NCI-H2081 treated with DMSO at 0.1 percent for 48 hours (cell line): ENCODE measurements at regions not wholly inside any gene's neighbourhood (a gene's known extent, or its start where the extent isn't known, plus 50 kb on each side); places are given as distances from the start of the nearest gene placed in this dataset.
"Not testable (repeated sequence)": the region's sequence is repeated elsewhere in the genome, so short reads cannot be mapped to it uniquely, and the experiment has no call there.

Source experiments
- DNase-seq: peaks from one replicate; lab custom pipeline; 2025; lab: John Stamatoyannopoulos, UW

DNA sequence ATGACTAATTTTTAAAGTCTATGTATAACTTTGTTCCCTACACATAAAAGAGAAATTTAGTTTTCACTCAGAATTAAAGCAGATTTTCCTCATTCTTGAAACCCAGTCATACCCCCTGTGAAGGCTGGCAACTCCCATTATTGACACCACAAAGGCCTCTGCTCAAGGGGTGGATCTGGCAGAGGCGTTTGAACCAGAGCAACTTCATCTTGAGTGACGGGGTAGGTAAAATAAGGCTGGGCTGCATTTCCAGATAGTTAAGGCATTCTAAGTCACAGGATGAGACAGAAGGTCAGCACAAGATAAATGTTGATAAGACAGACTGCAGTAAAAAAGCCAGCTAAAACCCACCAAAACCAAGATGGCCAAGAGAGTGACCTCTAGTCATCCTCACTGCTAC is 177.2 kb upstream of the OR13F1 start:
- DNase-seq = no peak

DNA sequence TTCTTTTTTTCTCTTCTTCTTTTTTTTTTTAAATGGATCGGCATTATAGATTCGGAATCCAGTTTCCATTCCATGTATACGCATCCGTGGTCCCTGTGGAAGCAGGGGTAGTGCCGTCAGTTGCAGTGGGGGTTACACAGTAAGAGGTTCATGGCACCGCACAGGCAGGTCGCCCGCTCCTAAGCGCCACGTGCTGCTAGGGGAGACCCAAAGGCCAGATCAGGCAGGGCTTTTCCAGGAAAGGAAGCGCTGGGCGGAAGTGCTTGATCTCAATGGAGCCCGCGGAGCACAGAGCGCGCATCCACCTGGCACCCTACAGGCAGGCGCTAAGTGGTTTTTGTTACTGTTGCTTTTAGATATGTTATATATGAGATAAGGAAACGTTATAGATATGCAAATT is 174.8 kb upstream of the OR13F1 start:
- no peak for DNase-seq

DNA sequence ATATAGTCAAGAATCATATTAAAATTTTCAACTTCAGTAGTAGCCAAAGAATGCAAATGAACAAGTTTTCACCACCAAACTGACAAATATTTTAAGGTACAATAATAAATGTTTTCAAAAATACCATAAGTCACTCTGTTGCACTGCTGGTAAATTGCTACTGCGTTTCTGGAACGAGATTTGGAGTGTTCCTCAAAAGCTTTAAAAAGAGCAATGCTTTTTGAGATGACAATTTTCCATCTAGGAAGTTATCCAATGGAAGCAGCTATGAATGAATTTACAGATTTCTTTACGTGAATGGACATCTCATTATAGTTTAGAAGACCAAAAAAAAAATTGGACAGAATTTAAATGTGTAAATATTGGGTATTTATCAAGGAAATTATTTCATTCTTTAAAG is 173.2 kb upstream of the OR13F1 start:
- DNase-seq = no peak

DNA sequence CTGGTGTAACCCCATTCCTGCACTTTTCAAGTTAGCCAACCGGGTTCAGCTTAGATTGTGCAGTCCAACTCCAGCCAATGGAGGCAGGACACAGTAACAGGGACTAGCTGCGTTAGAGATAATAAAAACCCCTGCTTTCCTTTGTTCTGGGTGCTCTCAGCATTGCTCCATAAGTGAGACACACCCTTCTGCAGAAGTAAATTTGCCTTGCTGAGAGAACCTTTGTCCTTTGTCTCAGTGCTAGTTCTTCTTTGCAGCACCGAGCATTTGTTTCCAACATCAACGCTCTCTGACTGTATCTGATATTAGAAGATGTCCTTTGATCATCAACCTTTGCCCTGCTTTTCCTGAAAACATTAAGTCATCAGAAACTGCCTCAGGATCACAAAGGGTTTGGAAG is 169.5 kb upstream of the OR13F1 start:
- no peak for DNase-seq

DNA sequence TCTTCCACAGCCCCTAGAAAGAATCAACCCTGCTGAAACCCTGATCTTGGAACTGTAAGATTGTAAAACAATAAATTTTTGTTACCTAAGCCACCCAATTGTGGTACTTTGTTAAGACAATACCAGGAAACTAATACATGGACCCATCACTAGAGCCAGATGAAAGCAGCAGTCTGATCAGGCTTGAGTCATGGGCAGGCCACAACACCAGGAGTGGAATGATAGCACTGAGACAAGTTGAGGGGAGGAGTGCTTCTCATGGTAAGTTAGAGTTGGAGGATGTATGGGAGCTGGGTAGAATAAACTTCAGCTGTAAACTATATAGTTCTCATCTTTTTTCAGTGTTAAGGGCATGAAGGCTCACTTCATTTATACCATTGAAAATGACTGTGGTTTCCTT is 164.4 kb upstream of the OR13F1 start:
- DNase-seq = no peak

DNA sequence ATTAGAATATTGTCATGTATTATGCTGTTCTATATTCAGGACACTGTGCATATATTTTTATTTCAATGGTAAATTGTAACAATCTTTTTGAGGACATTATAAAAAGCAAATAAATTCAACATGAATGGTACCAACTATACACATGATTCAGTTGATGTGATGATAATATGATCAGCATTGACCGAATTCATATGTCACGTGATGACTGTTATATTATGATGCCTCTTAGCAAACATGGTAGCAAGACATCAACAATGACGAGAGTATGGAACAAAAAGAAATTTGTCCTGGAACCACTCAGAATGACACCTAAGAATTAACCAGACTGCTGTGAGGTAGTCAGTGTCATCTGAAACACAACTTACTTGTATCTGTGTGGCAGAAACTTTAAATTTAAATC is 161.5 kb upstream of the OR13F1 start:
- no peak for DNase-seq

DNA sequence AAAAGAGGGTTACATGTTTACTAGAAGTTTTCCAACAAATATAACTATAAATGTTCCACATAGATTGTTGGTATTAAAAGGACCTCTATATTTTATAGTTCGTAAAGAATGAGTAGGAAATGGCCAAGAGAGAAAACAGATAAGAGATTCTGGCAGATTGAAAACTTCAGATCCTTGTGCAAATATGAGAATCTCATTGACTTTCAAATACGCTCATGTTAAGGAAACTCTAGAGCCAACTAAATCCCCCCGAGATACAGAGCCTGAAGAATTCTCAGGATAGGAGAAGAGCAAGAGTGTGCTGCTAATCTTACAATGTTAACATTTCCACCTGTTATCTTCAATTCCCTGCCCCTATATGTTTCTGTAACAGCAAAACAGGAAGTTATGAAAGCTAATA is 159.0 kb upstream of the OR13F1 start:
- no peak for DNase-seq

DNA sequence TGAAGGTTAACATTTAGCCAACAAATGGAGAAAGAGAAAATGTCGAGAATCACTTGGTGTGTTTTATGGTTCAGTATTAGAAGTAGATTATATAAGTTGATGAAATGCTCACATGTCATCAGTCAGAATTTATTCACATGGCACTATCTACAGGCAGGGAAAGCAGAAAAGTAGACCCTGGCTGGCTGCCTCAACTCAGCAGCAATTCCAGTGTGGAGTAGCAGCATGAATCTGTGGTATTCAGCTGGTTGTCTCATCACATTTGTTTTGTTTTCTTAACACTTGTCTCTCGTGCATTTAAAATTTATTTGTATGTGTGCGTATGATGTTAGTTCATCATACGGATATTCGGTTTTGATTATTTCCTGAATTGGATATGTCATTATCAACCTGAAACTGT is 153.5 kb upstream of the OR13F1 start:
- no peak for DNase-seq

DNA sequence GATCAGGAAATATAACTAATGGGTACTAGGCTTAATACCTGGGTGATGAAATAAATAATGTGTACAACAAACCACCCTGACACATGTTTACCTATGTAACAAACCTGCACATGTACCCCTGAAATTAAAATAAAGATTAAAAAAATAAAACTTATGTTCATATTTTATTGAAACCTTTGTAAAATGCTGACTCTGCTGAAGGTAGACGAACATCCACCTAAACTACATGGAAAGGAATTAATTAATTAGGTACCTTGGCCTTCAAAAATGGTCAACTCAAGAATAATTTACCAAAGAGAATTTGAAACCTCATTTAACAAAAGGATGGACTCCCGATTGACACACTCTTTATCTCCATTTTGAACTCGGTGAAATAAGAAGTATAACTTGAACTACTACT is 152.3 kb upstream of the OR13F1 start:
- no peak for DNase-seq

DNA sequence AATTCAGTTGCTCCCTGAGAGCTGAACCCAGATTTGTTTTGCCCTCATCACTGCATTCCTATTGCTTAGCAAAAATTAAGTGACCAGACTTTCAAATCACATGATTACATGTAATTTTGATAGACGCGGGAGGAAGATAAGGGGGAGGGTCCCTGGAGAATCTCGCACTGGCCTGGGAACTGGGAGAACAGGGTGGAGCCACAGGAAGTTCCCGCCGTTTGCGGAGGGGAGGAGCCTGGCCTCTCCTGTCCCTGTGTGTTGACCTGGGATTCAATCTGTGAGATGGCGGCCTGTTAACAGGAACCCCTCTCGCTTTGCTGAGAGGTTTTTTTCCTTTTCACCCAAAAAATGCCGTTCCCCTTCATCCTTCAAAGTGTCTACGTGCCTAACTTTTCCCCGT is 142.9 kb upstream of the OR13F1 start:
- DNase-seq = no peak

DNA sequence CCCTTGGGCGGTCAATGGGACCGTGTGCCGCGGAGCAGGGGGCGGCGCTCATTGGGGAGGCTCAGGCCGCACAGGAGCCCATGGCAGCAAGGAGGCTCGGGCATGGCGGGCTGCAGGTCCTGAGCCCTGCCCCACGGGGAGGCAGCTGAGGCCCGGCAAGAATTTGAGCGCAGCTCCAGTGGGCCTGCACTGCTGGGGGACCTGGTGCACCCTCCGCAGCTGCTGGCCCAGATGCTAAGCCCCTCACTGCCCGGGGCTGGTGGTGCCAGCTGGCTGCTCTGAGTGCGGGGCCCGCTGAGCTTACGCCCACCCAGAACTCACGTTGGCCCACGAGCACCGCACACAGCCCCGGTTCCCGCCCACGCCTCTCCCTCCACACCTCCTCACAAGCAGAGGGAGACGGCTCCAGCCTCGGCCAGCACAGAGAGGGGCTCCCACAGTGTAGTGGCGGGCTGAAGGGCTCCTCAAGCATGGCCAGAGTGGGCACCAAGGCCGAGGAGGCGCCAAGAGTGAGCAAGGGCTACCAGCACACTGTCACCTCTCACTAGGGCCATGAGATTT is 141.1 kb upstream of the OR13F1 start:
- no peak for DNase-seq

DNA sequence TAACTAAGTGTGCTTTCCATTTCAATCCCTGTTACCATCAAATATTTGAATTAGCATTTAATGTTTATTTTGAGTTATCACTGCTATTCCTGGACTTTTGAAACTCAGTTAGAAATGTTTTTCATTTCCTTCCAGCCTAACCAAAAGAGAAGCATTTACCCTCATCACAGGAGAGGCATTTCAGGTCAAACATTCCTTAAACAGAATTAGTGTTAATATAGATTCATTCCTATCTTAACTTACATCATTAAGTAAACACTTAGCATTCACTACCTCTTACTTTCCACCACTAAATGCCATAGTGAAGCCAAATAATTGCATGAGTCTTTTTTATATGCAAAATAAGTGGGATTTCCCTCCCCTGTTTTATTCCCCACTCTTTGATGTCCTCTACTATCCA is 136.6 kb upstream of the OR13F1 start:
- DNase-seq = no peak

DNA sequence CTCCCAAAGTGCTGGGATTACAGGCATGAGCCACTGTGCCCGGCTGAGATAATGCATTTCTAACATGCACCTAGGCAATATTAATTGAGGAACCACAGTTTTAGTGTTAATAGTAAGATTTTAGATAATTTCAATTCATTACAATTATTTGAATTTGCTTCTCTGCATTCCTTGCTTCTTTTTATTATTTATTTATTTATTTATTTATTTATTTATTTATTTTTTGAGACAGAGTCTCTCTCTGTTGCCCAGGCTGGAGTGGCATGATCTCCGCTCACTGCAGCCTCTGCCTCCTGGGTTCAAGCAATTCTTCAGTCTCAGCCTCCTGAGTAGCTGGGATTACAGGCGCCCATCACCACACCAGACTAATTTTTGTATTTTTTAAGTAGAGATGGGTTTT is 135.7 kb upstream of the OR13F1 start:
- not testable (repeated sequence) for DNase-seq

DNA sequence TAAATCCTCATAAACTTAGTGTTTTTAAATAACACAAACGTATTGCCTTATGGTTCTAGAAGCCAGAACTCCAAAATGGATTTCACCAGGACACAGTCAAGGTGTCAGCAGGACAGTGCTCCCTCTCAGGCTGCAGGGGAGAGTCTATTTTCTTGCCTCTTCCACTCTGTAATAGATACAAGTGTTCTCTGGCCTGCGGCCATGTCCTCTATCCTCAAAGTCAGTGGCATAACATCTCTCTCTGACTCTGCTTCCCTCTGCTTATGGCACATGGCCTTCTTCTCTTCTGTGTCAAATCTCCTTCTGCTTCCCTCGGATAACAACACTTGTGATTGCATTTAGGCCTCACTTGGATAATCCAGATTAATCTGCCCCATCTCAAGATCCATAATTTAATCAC is 129.4 kb upstream of the OR13F1 start:
- no peak for DNase-seq

DNA sequence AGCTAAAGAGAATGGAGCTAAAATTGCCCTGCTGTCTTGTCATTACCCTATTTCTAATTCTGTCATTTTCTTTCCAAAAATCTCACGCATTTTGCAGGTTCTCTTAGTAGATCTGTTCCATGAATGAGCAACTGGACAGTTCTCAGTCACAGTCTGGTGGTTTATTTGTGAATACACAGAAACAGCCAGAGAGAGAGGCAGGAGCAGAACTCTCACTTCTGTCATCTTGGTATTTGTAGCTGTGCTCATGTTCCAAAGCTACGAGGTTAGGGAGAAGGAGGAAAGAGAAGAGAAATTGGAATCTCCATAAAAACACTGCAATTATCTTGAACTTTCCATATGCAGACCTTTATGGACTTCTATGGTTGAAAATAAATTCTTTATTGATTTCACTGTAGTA is 118.0 kb upstream of the OR13F1 start:
- DNase-seq = no peak

DNA sequence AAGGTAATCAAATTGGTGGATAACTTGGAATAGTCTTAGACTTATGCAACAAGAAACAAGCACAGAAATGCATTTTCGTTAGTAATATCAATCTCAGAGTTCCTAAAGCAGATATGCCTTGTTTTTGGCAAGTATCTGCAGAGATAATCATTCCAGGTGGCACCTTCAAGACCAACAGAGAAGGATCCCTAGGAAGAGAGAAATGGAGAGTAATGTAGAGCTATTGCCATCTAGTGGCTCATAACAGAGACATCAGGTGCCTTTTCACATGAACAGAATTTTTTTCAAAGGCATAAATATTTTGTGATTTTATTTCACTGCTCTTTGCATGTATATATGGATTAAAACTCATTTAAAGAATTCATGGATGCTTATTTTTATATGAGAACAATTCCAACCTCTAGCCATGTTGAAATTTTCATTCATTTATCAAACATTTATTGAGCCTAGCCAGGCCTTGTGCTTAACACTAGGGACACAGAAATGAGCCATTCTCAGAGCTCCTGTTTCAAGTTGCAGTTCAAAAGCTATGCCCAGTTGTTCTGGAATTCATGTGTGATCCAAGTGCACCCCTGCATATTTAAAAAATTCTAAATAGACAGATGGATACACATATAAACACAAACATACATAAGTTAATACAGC is 117.5 kb upstream of the OR13F1 start:
- peak; percentile 5 for DNase-seq

DNA sequence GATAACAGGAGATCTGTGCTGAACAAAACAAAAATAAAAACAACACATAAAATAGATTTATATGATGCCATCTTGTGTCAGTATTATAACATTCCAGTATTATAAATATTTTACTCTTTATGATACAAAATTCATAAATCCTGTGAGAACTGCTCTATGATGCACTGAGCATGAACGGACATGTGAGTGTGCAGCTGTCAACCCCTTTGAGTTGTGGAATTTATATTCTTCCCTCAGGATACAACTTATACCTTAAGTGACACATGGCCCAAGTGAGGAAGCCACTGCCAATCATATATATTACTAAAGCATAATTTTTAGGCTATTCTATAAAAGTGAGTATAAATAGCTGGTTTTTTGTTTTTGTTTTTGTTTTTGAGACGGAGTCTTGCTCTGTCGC is 116.0 kb upstream of the OR13F1 start:
- DNase-seq = no peak

DNA sequence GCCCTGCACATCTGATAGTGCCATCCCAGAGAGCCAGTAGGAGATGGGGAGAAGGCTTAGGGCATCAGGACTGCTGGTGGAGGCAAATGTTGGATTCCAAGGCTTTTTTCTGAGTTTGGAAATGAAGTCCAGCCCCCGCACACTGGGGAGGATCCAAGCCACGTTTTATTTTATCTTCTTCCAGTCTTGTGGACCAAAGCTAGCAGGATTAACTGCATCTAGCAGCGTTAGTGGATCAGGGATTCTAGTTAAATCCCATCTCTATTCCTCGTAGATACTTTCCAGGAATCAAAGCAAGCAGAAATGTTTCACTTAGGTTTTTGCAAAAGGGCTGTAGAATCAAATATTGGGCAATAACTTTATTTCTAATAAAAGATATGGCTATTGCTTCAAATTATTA is 114.7 kb upstream of the OR13F1 start:
- no peak for DNase-seq

DNA sequence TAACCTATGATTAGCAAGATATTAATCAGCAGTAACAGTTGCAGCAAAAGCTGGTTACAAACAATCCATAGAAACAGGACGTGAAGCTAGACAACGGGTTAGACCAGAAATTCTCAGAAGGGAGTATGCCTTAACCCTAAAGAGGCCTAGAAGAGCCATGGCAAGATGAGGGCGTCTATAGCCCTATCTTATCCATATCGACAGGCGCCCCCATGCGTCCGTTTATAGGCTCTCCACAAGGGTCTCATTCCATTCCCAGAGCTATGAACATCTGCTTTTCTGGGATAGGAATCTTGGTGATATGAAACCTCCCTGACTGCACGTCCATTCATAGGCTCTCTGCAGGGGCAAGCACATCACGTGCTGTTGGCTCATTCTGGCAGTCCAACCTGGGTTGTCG is 109.2 kb upstream of the OR13F1 start:
- DNase-seq = not testable (repeated sequence)

DNA sequence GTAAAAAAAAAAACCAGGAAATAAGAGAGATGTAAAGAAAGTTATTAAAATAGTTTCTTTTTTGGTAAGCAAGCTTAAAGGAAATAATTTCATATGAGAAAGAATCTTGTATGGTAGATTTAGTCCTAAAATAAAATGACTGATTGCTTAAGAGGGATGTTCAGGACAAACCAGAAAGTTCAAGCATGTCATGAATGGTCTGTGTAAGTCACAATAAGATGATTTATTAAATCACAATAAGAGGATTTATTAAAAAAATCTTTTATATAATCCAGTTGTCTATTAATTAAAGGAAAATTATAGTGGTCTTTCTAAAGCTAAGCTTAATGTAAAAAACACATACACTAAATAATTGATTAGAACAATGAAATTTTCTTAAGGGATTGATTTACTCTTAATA is 91.8 kb upstream of the OR13F1 start:
- no peak for DNase-seq

DNA sequence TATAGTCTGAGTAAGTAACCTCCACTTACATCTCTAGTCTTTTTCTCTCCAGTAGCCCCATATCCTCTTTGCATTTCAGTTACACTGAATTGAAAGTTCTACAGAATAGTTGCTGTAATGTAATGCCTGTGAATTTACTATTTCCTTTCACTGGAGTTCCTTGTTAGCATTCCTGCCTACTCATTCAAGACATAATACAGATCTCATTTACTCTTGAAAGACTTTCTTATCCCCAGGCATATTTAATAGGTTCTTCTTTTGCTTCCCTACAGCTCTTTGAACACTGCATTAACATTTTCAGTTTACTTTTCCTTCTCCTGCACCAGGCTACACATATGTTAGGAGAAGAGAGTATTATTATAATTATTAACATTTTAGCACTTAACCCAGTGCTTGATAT is 87.6 kb upstream of the OR13F1 start:
- no peak for DNase-seq

DNA sequence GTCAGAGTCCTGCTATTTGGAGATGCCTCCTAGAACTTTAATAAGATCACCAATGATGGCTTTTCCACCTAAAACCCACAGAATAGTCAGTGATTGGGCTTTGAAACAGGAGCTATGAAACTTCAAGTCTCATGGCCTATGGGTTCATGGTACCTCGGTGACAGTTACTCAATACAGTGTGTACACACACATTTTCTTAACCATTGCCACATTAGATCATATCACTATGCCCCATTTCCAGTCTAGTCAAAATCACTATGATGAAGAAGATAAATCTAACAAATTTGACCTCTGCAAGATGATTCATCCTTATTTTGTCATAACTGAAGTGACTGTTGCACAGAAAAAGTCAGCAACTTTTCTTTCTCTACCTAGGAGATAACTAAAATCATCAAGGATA is 86.8 kb upstream of the OR13F1 start:
- no peak for DNase-seq

DNA sequence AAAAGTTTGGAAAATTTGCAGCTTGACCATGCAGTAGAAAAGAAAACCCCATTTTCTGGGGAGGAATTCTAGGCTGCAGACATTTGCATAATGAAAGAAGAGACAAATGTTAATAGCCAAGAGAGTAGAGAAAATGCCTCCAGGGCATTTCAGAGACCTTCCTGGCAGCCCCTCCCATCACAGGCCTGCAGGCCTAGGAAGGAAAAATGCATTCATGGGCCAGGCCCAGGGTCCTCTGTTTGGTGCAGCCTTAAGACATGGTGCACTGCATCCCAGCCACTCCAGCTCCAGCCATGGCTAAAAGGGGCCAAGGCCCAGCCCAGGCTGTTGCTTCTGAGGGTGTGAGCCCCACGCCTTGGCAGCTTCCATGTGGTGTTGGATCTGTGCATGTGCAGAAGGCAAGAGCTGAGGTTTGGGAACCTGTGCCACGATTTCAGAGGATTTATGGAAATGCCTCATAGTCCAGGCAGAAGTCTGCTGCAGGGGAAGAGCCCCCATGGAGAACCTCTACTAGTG is 75.0 kb upstream of the OR13F1 start:
- DNase-seq = no peak

DNA sequence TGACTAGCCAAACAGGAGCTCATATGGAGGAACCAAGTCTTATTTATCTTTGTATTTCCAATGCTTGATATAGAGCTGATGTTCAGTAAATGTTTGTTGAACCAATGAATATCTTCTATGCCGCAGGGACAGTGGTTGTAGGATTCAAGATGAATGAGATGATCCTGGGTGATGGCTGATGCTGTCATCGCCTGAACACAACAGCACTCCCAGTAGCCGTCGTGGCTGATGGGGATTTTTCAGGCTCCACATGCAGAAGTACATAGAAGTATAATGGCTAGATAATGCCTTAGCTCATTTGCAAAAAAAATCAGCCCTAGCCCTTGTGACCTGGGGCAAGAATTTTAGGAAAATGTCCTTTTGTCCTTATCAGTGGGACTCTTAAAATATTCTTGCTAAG is 69.0 kb upstream of the OR13F1 start:
- DNase-seq = no peak
